ENCODE measurements at regions not wholly inside any gene's neighbourhood (a gene's known extent, or its start where the extent isn't known, plus 50 kb on each side); places are given as distances from the start of the nearest gene placed in this dataset.

DNA sequence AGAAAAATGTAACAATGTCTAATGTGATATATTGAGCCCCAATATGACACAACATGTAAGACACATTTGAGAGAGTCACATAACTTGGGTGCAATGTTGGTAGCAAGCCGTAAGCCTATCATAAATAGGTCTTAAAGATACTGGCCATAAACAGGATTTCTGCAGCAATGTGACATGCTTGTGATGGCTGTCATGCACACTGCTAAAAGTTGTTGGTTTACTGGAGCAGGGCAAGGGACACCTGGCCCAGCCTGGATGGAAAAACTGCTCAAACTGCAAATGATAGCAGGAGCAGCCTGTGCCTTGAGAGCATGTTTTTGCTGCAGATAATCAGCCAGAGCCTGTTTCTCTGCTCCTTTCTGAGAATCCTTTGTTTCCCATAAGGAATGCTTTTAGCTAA lies 136.7 kb upstream of the ZNF91 start:
- no peak for DNase-seq

DNA sequence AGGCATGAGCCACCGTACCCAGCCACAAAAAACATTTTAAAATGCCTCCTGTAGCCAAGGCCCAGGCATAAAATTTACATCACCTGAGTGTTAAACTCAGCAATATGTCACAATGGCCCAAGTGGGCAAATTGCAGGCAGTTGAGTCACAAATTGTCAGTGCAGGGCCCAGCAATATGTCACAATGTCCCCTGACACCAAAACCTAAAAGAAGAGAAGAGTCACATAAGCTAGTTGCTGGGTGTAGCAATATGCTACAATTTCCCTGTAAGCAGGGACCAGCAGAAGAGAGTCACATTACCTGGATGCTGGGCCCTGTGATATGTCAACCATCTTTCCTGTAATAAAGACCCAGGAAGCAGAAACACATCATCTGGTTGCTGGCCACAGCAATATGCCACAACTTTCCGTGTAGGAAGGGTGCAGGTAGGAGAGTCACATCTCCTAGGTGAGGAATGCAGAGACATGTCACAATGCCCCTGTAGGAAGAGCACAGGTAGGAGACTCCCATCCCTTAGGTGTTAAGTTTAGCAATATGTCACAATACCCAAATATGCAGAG lies 136.0 kb upstream of the ZNF91 start:
- no peak for DNase-seq

DNA sequence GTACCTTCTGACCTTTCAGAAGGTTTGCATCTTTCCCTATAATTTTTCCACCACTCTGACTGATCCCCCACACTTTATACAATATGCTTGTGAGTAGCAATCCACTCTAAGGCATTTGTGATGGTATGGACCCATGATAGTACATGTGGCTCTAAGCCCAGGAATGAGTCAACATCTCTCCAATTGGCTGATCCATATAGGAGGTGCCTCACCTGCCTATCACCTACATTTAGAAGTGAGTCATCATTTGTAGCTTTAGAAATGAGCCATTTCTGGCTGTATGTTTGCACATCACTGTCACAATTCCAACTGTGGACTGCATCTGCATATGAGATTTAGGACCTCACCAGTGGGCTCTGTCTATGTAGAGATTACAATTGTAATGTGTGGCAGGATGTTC lies 133.1 kb upstream of the ZNF91 start:
- no peak for DNase-seq

DNA sequence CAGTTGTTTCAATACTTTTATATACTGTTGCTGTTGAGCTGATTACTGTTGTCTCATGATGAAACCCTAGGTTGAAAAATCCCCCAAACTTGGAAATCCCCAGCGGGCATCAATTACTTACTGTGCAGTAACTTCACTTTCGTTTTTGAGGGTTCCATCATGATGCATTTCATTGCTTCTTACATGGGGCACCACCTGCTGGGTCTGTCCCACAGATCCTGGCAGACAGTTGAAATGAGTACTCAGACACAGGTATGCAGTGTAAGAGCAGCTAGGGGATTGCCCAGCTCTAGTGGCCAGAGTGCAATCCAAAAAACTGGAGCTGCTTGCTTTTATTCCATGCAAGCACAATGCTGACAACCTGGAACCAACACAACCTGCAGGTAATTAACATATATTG lies 132.5 kb upstream of the ZNF91 start:
- DNase-seq = peak; percentile 69

DNA sequence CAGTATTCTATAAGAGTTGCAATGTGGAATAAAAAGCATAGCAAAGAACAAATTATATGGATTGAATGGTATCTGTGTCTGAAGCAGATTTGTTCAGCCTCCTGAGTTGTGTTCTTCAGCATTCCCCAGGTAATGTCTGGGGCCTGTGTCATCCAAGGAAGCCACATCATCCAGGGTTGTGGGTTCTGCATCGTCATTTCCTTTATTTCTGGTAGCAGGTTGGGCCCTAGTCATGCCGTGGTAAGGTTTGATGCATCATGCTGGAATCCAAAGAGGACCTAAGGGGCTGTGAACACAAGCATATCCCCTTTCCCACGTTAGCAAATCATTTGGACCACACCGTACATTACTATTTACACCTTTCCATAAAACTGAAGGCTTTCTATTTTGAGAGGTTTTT lies 131.0 kb upstream of the ZNF91 start:
- no peak for DNase-seq

DNA sequence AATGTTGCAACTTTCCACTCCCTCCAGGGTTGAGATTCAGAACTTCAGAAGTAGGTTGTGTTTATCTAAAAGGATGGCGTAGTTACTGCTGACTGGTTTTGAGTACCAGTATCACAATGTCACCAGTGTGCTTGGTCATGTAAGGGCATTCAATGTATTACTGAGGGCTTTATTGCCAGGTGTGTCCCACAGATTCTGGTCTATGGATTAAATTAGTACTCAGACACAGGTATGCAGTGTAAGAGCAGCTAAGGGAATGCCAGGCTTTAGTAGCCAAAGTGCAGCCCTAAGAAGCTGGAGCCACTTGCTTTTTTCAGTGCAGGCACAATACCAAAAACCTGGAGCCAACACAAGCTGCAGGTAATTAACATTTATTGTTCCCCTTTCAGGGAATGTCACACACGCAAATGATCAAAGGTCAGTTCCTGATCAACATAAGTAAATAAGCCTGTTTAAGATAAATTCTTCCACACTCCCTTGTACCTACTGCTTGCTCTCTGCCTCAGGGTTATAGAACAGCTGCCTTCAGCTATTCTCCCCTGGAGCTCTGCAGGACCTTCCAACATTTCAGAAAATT lies 130.1 kb upstream of the ZNF91 start:
- no peak for DNase-seq

DNA sequence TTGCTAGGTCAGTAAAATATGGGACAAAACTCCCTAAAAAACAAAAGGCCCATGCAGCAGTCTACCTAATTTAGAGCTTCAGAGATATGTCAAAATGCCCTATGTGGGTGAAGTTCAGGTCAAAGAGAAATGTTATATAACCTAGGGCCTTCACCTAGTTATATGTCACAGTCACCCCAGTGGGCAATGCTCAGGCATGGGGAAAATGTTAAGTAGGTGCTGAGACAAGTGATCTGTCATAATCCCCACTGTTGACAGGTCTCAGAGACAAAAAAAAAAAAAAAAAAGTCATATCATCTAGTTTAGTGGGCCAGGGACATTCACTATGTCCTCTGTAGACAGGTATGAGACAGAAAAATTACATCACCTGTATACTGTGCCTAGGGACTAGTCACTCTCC lies 128.6 kb upstream of the ZNF91 start:
- DNase-seq = no peak

DNA sequence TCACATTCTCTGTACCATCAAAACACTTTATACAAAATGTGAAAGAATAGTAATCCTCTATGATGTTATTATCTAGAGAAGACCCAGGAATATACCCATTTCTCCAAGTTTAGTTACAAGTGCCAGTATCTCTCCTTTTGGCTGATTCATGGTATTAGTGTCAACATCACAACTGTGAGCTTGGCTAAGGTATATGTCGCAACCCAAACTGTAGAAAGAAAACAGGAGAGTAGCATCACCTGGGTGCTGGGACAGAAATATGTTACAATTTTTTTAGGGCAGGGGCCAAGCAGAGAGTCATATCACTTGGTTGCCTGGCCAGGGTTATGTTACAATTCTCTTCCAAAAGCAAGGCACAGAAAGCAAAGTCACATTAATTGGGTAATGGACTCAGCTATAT lies 127.2 kb upstream of the ZNF91 start:
- DNase-seq = no peak

DNA sequence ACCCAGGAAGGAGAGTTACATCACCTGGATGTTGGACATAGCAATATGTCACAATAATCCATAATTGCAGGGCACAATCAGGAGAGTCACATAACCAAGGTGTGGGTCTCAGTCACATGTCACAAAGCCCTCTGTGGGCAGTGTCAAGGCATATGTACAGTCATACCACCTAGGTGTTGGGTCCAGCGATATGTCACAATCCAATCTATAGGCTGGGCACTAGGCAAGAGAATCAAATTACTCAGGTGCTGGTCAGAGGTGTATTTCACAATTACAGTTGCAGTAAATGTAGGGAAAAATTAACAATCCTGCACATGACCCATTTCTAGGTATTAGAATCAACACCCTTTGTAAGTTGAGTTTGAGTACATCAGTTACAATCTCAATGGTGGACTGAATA lies 126.2 kb upstream of the ZNF91 start:
- DNase-seq = no peak

DNA sequence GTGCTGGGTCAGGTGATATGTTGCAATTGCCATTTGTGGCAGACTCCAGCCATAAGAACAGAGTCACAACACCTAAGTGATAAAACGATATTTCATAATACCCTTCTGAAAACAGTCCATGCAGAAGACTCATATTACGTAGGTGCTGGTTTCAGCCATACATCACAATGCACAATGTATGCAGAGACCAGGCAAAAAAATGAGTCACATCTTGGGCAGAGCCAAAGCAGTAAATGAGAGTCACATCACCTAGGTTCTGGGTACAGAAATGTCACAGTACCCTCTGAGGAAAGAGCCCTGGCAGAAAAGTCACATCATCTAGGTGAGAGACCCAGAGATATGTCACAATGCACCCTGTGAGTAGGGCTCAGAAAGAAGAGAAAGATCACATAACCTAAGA lies 125.2 kb upstream of the ZNF91 start:
- DNase-seq = no peak

DNA sequence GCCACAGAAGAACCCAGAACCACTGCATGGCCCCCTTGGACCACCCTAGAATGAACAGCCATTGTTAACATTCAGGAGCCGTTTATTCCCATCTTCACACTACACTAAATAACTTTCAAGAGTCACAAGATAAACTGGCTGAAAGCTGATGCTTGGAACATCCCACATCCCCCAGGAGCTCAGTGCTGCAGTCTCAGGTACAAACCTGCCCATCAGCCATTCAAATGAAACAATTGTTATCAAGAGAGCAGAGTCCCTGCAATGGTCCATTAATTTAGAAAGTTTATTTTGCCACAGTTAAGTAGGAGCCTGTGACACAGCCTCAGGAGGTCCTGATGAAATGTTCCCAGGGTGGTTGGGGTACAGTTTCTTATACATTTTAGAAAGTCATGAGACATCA lies 123.8 kb upstream of the ZNF91 start:
- no peak for DNase-seq

DNA sequence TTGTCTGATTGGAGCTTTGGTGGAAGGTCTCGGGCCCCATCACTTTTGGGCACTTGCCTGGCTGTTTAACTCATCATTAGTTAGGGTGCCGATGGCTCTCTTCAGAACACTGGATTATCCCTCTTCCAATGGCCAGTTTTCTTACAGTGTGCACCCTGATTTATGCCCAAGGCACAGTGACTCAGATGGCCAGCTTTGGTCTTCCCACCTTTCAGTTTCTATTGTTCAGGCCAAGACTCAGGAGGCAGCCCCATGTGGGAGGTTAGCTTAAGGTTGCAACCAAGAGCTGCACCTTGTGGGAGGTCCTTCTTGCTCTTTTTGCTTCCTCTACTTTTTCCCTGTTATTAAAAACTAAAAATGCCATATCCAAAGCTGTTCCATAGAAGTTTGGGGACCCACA lies 121.0 kb upstream of the ZNF91 start:
- DNase-seq = peak; percentile 54

DNA sequence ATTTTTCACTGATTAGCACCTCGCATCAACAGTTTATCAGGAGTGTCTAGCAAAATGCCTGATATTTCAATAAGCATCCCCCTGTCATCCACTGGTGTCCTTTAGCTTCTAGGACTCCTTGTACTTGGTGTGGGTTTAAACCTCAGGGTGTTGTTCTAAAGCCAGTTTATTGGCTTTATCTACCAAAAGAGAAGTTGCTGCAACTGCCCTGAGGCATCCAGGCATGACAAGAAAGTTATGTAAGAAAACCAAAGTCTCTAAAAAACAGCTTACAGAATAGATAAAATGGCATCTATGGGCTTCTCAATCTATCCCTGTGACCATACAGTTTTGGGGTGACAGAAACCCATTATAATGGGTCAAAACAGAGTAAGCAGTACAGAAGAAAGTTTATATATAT lies 120.3 kb upstream of the ZNF91 start:
- DNase-seq = no peak

DNA sequence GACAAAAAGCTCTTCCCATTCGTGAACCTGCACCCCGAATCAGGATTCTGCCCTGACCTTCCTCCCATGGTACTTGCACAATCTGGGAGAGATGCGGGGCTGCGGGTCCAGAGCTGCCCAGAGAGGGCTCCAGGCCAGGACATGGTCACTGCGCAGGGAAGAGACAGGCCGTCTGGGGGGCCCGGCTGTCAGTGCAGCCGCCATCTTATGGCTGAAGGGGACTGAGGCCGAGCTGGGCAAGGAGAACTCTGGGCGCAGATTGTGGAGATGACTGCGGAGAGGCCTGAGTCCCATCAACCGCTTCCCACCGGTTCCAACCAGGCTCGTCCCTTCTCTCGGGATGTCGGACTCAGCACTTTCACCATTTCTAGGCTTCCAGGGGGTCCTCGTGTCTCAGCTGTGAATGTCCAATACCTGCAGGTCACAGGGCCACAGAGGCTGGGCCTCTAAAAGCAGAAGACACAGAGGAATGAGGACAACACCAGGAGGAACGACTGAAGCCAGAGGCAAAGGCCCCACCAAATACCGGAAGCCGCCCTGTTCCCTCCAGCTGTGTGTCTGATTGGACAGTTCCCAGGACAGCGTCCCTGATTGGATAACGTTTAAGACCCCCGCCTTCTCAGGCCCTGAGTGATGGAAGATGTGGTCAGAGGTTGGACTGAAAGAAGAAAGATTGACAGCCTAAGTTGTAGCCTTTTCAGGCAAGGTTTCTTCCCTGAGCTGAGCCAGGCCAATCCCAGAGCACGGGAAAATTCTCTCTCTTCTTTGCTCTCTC lies 117.1 kb upstream of the ZNF91 start:
- peak; percentile 96 for DNase-seq

DNA sequence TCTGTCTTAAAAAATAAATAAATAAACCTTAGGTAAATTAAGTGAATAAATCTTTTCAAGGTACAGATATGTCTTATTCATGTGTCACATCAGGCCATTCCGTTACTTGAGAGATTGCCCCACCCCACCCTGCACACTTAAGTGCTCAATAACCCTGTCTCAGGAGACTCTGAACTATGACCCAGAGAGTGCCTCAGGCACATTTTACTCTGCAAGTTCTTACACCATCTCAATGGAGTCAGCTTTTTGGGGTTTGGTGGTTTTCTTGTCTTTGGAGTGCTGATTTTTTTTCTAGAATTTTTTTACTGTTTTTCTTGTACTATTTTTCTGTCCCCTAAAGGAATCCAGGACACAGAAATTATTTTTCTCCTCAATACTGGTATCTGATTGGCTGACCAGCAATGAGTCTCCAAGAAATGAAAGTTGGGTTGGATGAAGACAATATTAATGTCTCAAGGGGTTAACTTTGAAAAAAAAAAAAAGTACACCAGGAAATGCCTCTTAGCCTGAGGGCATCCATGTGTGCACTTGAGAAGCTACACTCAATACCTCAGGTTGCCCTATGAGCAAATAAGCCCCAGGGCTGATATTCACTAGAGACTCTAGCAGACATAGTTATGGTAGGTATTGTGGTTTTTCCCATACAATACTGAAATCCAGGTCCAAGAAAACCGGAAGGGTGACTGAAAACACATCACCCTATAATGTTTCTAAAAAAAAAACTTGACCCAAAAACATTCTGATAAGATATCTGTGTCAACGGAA lies 114.6 kb upstream of the ZNF91 start:
- peak; percentile 81 for DNase-seq

DNA sequence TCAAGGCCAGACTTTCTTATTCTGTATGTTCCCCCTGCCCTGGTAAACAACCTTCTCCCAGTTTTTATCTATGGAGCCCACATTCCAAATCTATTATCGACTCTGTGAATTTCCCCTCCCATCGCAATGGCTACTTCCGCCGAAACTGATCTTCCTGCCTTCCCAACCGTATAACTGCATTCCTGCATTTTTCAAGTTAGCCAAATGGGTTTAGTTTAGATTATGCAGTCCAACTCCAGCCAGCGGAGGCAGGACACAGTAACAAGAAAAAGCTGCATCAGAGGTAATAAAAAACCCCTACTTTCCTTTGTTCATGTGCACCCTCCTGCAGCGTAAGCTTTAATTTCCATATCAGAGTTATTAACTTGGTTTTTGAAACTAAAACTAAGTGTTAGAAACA lies 112.2 kb upstream of the ZNF91 start:
- DNase-seq = peak; percentile 33

DNA sequence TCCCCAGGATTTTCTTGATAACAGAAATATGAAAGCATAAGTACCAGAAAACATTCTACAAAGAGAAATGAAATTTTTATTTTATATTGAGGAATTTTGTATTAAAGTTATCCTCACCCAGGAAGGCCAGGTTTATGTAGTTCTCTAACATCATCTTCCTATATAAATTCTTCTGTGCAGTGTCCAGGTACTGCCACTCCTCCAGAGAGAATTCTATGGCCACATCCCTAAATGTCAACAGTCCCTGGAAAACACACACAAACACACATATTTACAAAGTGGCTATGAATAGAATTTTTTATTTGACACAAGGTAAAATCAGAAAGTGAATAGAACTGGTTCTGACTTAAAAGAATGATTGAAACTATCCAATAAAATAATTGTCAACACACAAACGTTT lies 110.5 kb upstream of the ZNF91 start:
- no peak for DNase-seq

DNA sequence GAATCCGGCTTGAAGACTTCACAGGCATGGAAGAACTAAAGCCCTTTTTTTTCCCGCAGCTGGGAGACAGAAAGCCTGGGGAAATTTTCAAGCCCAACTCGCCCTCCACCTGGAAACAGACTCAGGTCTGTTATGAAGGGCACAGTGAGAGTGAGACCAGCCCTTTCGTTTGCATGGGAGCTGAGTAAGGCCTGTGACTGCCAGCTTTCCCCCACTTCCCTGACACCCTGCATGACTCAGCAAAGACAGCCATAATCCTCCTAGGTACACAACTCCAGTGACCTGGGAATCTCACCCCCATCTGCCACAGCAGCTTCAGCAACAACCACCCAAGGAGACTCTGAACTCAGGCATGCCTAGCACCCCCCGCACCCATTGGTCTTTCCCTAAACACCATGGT lies 87.6 kb upstream of the ZNF91 start:
- DNase-seq = peak; percentile 76

DNA sequence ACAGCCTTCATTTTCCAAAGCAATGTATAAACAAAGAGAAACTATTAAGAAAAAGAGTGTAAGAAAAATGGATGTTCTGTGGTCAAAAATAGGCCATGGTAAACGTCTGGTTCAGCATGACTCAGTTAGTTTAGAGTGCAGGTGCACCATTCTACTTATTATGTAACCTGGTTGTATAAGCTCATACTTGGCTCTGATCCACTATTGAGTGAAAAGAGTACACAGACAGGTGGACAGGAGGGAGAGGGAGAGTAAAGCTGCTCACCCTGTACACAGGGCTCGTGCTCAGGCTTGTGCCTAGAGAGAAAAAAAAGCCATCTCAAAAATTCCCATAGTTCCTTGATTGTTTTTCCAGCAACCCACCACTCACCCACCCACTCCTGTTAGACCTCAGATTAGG lies 85.8 kb upstream of the ZNF91 start:
- peak; percentile 94 for DNase-seq

DNA sequence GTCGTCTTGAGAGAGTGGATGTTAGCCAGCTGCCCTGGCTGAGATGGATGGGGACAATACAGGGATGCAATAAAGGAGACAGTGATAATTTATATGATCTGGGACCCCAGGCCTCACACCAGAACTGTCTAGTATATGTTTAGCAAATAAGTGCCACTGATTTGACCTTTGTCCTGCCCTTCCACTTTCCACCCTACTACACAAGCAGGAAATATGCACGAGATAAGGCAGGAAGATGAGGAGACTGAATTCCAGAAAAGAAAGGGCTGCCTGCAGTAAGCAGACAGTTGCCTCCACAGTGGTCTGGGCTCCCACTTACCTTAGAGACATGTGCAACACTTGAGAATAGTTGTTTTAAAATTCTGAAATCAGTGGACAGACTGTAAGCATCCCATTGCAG lies 80.2 kb upstream of the ZNF91 start:
- DNase-seq = no peak

DNA sequence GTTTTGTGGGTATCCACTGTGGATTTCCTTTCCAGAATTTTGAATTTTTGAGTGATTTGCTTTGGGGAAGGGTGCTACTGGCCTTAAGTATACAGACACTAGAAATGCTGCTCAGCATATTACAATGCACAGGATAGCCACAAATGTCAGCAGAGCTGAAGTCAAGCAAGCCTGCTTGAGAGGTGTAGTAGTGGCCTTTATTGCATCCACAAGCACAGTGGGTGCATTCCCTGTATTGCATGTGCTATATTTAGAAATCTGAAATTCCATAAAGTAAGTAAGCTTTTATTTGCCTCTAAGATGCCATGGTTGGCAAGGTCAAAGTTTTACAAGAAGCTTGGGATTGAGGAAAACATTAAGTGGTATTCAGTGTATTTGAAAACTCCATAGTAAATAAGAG lies 79.5 kb upstream of the ZNF91 start:
- DNase-seq = no peak

DNA sequence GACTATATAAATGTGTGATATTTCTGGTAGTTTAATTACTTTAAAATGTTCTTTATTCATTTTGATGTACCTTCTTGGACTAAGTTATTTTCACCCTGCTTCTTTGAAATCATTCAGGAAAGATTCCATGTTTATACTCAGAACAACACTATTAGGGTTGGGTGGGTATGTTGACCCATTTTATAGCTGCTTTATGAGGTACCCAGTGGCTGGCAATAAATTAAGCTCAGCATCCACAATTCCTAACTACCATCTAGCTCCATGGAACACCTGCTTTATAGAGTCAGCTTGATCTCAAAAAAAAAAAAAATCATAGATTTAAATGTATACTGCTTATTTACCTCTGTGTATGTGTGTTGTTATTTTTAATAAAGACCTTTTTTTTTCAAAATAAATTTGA lies 78.9 kb upstream of the ZNF91 start:
- DNase-seq = no peak

DNA sequence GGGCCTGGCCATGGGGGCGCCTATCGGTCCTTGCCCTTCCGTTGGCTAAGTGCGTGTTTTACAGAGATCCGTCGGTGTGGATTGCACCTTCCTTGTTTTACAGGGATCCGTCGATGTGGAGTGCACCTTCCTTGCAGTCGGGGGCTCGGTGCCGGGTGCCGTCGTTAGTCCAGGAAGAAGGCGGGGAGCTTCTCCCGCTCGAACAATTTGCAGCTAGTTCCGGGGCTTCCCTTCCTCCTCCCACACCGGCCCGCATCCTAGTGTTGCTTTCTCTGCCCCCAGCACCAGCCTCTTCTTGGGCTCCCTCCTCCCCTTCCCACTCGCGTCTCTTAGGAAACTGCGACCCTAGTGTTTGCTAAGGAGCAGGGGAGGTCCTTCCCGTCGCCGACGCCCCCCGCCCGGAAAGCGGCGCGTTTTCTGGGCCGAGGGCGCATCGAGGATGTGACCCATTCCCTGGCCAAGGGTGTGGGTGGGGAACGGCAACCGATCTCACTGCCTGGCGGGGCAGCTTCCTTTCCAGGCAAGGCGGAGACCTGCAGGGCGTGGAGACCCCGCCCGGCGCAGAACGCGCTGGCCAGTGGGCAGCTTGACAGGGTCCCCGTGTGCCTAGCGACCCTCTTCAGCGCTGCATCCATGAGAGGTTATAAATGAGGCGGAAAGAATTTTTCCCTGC lies 75.7 kb upstream of the ZNF91 start:
- DNase-seq = no peak

All from RPMI8226 (cell line).